Nephron progenitor cell (in vitro differentiated cells): ENCODE measurements at regions not wholly inside any gene's neighbourhood (a gene's known extent, or its start where the extent isn't known, plus 50 kb on each side); places are given as distances from the start of the nearest gene placed in this dataset.

Experiments used
- DNase-seq: peaks from one replicate; pipeline ENCODE4 v3.0.0; 2021
- H3K27ac Mint-ChIP-seq: 2 replicates; pipeline ENCODE4 v1.8.0; 2021; ENCODE audit warnings: mild to moderate bottlenecking, moderate library complexity, mixed read lengths
- H3K27me3 Mint-ChIP-seq: 2 replicates; pipeline ENCODE4 v1.8.0; 2021; ENCODE audit warnings: mild to moderate bottlenecking, low read depth, mixed read lengths; ENCODE audit not compliant: poor library complexity
- H3K36me3 Mint-ChIP-seq: 2 replicates; pipeline ENCODE4 v1.8.0; 2021; ENCODE audit warnings: low read depth, mixed read lengths
- H3K4me1 Mint-ChIP-seq: 2 replicates; pipeline ENCODE4 v1.8.0; 2021; ENCODE audit warnings: mixed read lengths
- H3K4me3 Mint-ChIP-seq: 2 replicates; pipeline ENCODE4 v1.8.0; 2021; ENCODE audit warnings: mild to moderate bottlenecking, moderate library complexity, mixed read lengths
- H3K9me3 Mint-ChIP-seq: 2 replicates; pipeline ENCODE4 v1.8.0; 2021; ENCODE audit warnings: mild to moderate bottlenecking, moderate library complexity, mixed read lengths
- TF ChIP-seq, protein P1 (sequence below): fragments of 200-600 bp; sonication (generic); IDR thresholded peaks from 2 replicates; pipeline ENCODE4 v1.5.0; 2021; ENCODE audit warnings: antibody characterized with exemption

GRCh38 chr1:231108516-231109302 is 53.1 kb upstream of the TRIM67 start:
- peaks cover 5% of the 10 kb centered on the region for H3K36me3 Mint-ChIP-seq
- H3K4me1 Mint-ChIP-seq: peaks cover 4% of the 10 kb centered on the region
- TF ChIP-seq, protein P1, sequence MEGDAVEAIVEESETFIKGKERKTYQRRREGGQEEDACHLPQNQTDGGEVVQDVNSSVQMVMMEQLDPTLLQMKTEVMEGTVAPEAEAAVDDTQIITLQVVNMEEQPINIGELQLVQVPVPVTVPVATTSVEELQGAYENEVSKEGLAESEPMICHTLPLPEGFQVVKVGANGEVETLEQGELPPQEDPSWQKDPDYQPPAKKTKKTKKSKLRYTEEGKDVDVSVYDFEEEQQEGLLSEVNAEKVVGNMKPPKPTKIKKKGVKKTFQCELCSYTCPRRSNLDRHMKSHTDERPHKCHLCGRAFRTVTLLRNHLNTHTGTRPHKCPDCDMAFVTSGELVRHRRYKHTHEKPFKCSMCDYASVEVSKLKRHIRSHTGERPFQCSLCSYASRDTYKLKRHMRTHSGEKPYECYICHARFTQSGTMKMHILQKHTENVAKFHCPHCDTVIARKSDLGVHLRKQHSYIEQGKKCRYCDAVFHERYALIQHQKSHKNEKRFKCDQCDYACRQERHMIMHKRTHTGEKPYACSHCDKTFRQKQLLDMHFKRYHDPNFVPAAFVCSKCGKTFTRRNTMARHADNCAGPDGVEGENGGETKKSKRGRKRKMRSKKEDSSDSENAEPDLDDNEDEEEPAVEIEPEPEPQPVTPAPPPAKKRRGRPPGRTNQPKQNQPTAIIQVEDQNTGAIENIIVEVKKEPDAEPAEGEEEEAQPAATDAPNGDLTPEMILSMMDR: no peak
- no peak for DNase-seq
- peaks cover 31% of the 10 kb centered on the region for H3K27me3 Mint-ChIP-seq
- H3K9me3 Mint-ChIP-seq: peaks cover 19% of the 10 kb centered on the region
- no peak overlapping the region for H3K4me3 Mint-ChIP-seq
- H3K27ac Mint-ChIP-seq: no peak overlapping the region

DNA sequence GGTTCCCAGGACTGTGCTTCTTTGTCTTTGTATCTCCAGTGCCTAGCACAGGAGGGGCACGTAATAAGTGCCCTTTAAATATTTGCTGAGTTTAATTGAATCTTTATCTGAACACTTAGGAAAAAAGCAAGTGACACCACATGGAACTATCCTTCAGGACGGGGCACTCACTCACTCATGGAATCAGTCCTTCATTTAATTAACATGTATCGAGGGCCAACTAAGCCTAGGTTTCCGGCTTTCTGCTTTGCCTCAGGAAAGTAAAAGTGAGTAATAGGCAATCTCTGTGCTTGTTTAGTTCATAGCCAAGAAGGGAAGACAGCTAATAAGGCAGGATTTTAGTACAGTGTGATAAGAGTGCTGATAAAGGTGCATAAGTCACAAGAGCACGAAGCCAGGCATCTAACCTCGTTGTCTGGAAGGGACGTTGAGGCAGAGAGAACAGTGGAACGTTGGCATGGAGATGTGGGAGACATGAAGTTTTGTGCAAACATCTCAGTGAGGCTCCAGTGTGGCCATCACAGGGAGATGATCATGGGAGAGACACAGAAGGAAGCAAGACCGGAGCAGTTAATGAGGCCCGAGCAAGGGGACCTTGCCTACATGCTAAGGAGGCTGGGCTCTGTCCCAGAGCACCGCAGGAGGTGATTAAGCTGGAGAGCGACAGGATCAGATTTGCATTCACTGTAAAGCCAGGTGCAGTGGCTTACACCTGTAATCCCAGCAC is 54.1 kb upstream of the TRIM67 start:
- Mint-ChIP-seq H3K27ac (no peak overlapping the region), H3K4me1 (peaks cover 4% of the 10 kb centered on the region), H3K27me3 (peaks cover 35% of the 10 kb centered on the region), H3K36me3 (peaks cover 5% of the 10 kb centered on the region), H3K4me3 (no peak overlapping the region), H3K9me3 (peaks cover 16% of the 10 kb centered on the region)
- no peak for DNase-seq
- TF ChIP-seq, protein P1: no peak

- Mint-ChIP-seq H3K9me3 (peaks cover 10% of the 10 kb centered on the region), H3K27me3 (peaks cover 32% of the 10 kb centered on the region), H3K36me3 (peaks cover 4% of the 10 kb centered on the region), H3K4me3 (no peak overlapping the region), H3K27ac (no peak overlapping the region), H3K4me1 (peaks cover 4% of the 10 kb centered on the region)
- no peak for DNase-seq
- TF ChIP-seq, protein P1: no peak
Observed at GRCh38 chr1:231107151-231107550, 54.7 kb upstream of the TRIM67 start.

DNA sequence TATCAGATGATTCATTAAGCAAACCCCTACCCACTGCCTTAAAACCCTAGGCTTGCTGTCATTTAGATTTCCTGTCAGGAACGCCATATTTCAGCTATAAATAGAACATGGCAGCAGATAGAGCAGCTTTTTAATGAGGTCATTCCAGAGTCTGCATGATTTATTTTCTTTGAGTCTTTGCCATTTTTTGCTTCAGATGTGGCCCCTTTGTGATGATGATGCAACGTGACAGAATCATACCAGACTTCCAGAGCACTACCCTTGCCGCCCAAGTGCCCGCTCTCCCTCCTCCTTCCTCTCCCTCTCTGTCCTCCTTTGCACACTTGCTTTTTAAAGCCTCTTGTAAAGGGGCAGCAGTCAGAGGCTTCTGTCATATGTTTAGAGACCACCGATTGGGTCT is 55.5 kb upstream of the TRIM67 start:
- no peaks in the 10 kb centered on the region for H3K36me3 Mint-ChIP-seq
- peaks cover 5% of the 10 kb centered on the region for H3K9me3 Mint-ChIP-seq
- peaks cover 4% of the 10 kb centered on the region for H3K4me1 Mint-ChIP-seq
- TF ChIP-seq, protein P1: no peak
- peaks cover 34% of the 10 kb centered on the region for H3K27me3 Mint-ChIP-seq
- no peak for DNase-seq
- H3K4me3 Mint-ChIP-seq: no peak overlapping the region
- no peak overlapping the region for H3K27ac Mint-ChIP-seq

- Mint-ChIP-seq H3K4me1 (peaks cover 4% of the 10 kb centered on the region), H3K27me3 (peaks cover 35% of the 10 kb centered on the region), H3K36me3 (no peaks in the 10 kb centered on the region), H3K9me3 (no peaks in the 10 kb centered on the region), H3K27ac (no peak overlapping the region), H3K4me3 (no peak overlapping the region)
- TF ChIP-seq, protein P1: no peak
- DNase-seq: no peak
Observed at GRCh38 chr1:231104917-231105316, 56.9 kb upstream of the TRIM67 start.
